ENCODE measurements at regions not wholly inside any gene's neighbourhood (a gene's known extent, or its start where the extent isn't known, plus 50 kb on each side); places are given as distances from the start of the nearest gene placed in this dataset.

GRCh38 chr11:28463826-28464225, 355.6 kb downstream of the METTL15 start:
- BruUV-seq (replicated peaks), result no TSS peak
- POLR2A ChIA-PET, result no interaction called here

GRCh38 chr11:28461846-28462245, 353.7 kb downstream of the METTL15 start:
- intact Hi-C loops (cut with micrococcal nuclease), result no loop called here
- no peaks in the 10 kb centered on the region for H3K9me3 ChIP-seq (ENCODE audit: control insufficient read depth in 1 of 2, insufficient read depth in 1 of 2, low read depth in 1 of 2, low read length in 2 of 2)
- TF ChIP-seq EGR1 (IDR thresholded peaks at IDR 0.05; ENCODE audit: low read depth) (no peak), POLR2A (IDR thresholded peaks at IDR 0.05; ENCODE audit: borderline replicate concordance, extremely low read depth, insufficient read depth, insufficient read length) (no peak), EZH2phosphoT487 (IDR thresholded peaks at IDR 0.05; ENCODE audit: borderline replicate concordance) (no peak), EZH2 (IDR thresholded peaks at IDR 0.05) (no peak), ZFX (IDR thresholded peaks at IDR 0.05) (no peak), FOSL1 (IDR thresholded peaks at IDR 0.05; ENCODE audit: low read depth) (no peak)
- no peak overlapping the region for H3K4me2 ChIP-seq (ENCODE audit: low read length)
- no peaks in the 10 kb centered on the region for H3K79me2 ChIP-seq (ENCODE audit: insufficient read depth, low read length)
- H3K27ac ChIP-seq (ENCODE audit: low read depth, low read length), result no peak overlapping the region
- DNase-seq (ENCODE audit: low read depth, low spot score), result no peak
- ChIA-PET CTCF (no interaction called here), RAD21 (ENCODE audit: low non-redundant PET in 1 of 2, low total read pairs in 2 of 2, uncharacterized antibody in 2 of 2, unreplicated experiment in 2 of 2) (no interaction called here), POLR2A (no interaction called here)
- no peak for ATAC-seq
- H4K20me1 ChIP-seq (ENCODE audit: insufficient read depth), result no peaks in the 10 kb centered on the region
- BruUV-seq (replicated peaks), result no TSS peak
- H3K4me1 ChIP-seq (ENCODE audit: control insufficient read depth in 1 of 2, insufficient read depth in 2 of 2, low read length in 2 of 2), result no peaks in the 10 kb centered on the region
- H2AFZ ChIP-seq (ENCODE audit: low read depth, low read length, poor library complexity, severe bottlenecking), result no peak overlapping the region
- no peaks in the 10 kb centered on the region for H3K27me3 ChIP-seq (ENCODE audit: insufficient read depth, low read length)
- no peak overlapping the region for H3K9ac ChIP-seq (ENCODE audit: low read length)
- H3K9me2 ChIP-seq (ENCODE audit: insufficient read depth), result no peaks in the 10 kb centered on the region
- H3K36me3 ChIP-seq (ENCODE audit: control insufficient read depth in 1 of 2, insufficient read depth in 2 of 2, low read length in 2 of 2), result no peaks in the 10 kb centered on the region
- no peak overlapping the region for H3K4me3 ChIP-seq (replicated peaks in 1 of 2; ENCODE audit: low read depth in 1 of 2, low read length in 2 of 2)

More at GRCh38 chr11:28463826-28464225, 355.6 kb downstream of the METTL15 start:
- TF ChIP-seq TCF7L2 (IDR thresholded peaks at IDR 0.05; ENCODE audit: borderline replicate concordance, extremely low read depth, insufficient read depth, insufficient read length), result no peak
- no peak for TF ChIP-seq CEBPB (IDR thresholded peaks at IDR 0.05; ENCODE audit: low read depth)
- TF ChIP-seq POLR2AphosphoS5 (IDR thresholded peaks at IDR 0.05; ENCODE audit: low read depth, low read length), result no peak
- TF ChIP-seq RAD21 (IDR thresholded peaks at IDR 0.05; ENCODE audit: low read depth), result no peak
- TF ChIP-seq SIN3A (IDR thresholded peaks at IDR 0.05; ENCODE audit: low read depth), result no peak
- DNase-seq (ENCODE audit: low read depth, low spot score) (no peak), ATAC-seq (no peak)
- Histone ChIP-seq H3K9me3 (ENCODE audit: control insufficient read depth in 1 of 2, insufficient read depth in 1 of 2, low read depth in 1 of 2, low read length in 2 of 2) (no peaks in the 10 kb centered on the region), H3K9me2 (ENCODE audit: insufficient read depth) (no peaks in the 10 kb centered on the region), H3K4me1 (ENCODE audit: control insufficient read depth in 1 of 2, insufficient read depth in 2 of 2, low read length in 2 of 2) (no peaks in the 10 kb centered on the region), H3K27me3 (ENCODE audit: insufficient read depth, low read length) (no peaks in the 10 kb centered on the region), H4K20me1 (ENCODE audit: insufficient read depth) (no peaks in the 10 kb centered on the region), H3K36me3 (ENCODE audit: control insufficient read depth in 1 of 2, insufficient read depth in 2 of 2, low read length in 2 of 2) (no peaks in the 10 kb centered on the region), H3K9ac (ENCODE audit: low read length) (no peak overlapping the region), H3K79me2 (ENCODE audit: insufficient read depth, low read length) (no peaks in the 10 kb centered on the region), H2AFZ (ENCODE audit: low read depth, low read length, poor library complexity, severe bottlenecking) (no peak overlapping the region), H3K4me3 (replicated peaks in 1 of 2; ENCODE audit: low read depth in 1 of 2, low read length in 2 of 2) (no peak overlapping the region), H3K4me2 (ENCODE audit: low read length) (no peak overlapping the region), H3K27ac (ENCODE audit: low read depth, low read length) (no peak overlapping the region)
- ChIA-PET CTCF (no interaction called here), RAD21 (ENCODE audit: low non-redundant PET in 1 of 2, low total read pairs in 2 of 2, uncharacterized antibody in 2 of 2, unreplicated experiment in 2 of 2) (no interaction called here)
- intact Hi-C loops (cut with micrococcal nuclease), result no loop called here
